PC-3 (cell line): ENCODE measurements at regions not wholly inside any gene's neighbourhood (a gene's known extent, or its start where the extent isn't known, plus 50 kb on each side); places are given as distances from the start of the nearest gene placed in this dataset.
A peak's percentile ranks its signal among the peaks of the same experiment; 100 is the strongest.

Source experiments
- ATAC-seq: fragments of 200-7000 bp; cut with Tn5 transposase; 2 replicates; pipeline ENCODE4 v1.9.1; 2020; ENCODE audit warnings: mild to moderate bottlenecking, moderate library complexity
- BruUV-seq: library from RNA; stranded (reverse); fragments of 400-500 nt; replicated peaks from 2 replicates; lab custom pipeline; 2021; lab: Mats Ljungman, UMichigan
- CTCF ChIA-PET: fragments of 300-600 bp; sonication (Branson Sonifier 250); formaldehyde crosslinking; loops from one replicate; lab custom pipeline; 2022; ENCODE audit warnings: antibody characterized with exemption; lab: Charles Lee
- POLR2A ChIA-PET: fragments of 300-600 bp; sonication (Branson Sonifier 250); formaldehyde crosslinking; loops from one replicate; lab custom pipeline; 2022; ENCODE audit warnings: antibody characterized with exemption; ENCODE audit not compliant: unreplicated experiment; lab: Charles Lee
- DNase-seq: peaks from one replicate; pipeline ENCODE4 v3.0.0-alpha.2; 2015
- H2AFZ ChIP-seq: fragments of 300-600 bp; sonication (generic); 2 replicates; pipeline ENCODE4 v1.6.0; 2016; ENCODE audit warnings: antibody characterized with exemption, low read length
- H3F3A ChIP-seq: fragments of 300-600 bp; sonication (generic); one replicate; pipeline ENCODE4 v1.6.0; 2017; ENCODE audit warnings: antibody characterized with exemption, low read length, control low read depth, mild to moderate bottlenecking; ENCODE audit not compliant: unreplicated experiment
- H3K27ac ChIP-seq: fragments of 300-600 bp; sonication (generic); 2 replicates; pipeline ENCODE4 v1.5.1; 2016; ENCODE audit warnings: mild to moderate bottlenecking, low read length
- H3K27me3 ChIP-seq: fragments of 300-600 bp; sonication (generic); 2 replicates; pipeline ENCODE4 v1.6.1; 2016; ENCODE audit warnings: low read length, mixed read lengths
- H3K36me3 ChIP-seq: fragments of 300-600 bp; sonication (generic); 2 replicates; pipeline ENCODE4 v1.6.1; 2016; ENCODE audit warnings: low read depth, mixed run types, low read length, mixed read lengths
- H3K4me1 ChIP-seq: fragments of 300-600 bp; sonication (generic); 2 replicates; pipeline ENCODE4 v1.5.1; 2016; ENCODE audit warnings: low read length; ENCODE audit not compliant: insufficient read depth
- H3K4me2 ChIP-seq: fragments of 300-600 bp; sonication (generic); 2 replicates; pipeline ENCODE4 v1.6.0; 2016; ENCODE audit warnings: low read length
- H3K4me3 ChIP-seq: fragments of 300-600 bp; sonication (generic); 2 replicates; pipeline ENCODE4 v1.5.1; 2016; ENCODE audit warnings: mild to moderate bottlenecking, low read length, mixed read lengths
- H3K79me2 ChIP-seq: fragments of 300-600 bp; sonication (generic); 2 replicates; pipeline ENCODE4 v1.6.1; 2017; ENCODE audit warnings: low read length, mixed read lengths
- H3K9ac ChIP-seq: fragments of 300-600 bp; sonication (generic); 2 replicates; pipeline ENCODE4 v1.6.0; 2016; ENCODE audit warnings: mild to moderate bottlenecking, low read length
- H3K9me2 ChIP-seq: fragments of 300-600 bp; sonication (generic); replicated peaks from 2 replicates; pipeline ENCODE4 v1.6.1; 2016; ENCODE audit warnings: mixed run types, low read length, mixed read lengths
- H3K9me3 ChIP-seq: fragments of 300-600 bp; sonication (generic); 2 replicates; pipeline ENCODE4 v1.6.1; 2016; ENCODE audit warnings: low read length, mixed read lengths
- H4K20me1 ChIP-seq: fragments of 300-600 bp; sonication (generic); 2 replicates; pipeline ENCODE4 v1.6.1; 2016; ENCODE audit warnings: low read length, mixed read lengths
- EZH2 ChIP-seq: fragments of 300-600 bp; sonication (generic); IDR thresholded peaks from one replicate; pipeline ENCODE4 v1.6.1; 2017; ENCODE audit warnings: antibody characterized with exemption, mild to moderate bottlenecking, low read length; ENCODE audit not compliant: unreplicated experiment
- EZH2phosphoT487 ChIP-seq: fragments of 300-600 bp; sonication (generic); IDR thresholded peaks from 2 replicates; pipeline ENCODE4 v1.6.1; 2018; ENCODE audit warnings: mild to moderate bottlenecking, antibody characterized with exemption, low read length, borderline replicate concordance
- intact Hi-C: fragments of 100-400 bp; cut with micrococcal nuclease; formaldehyde crosslinking; loops from 2 replicates; pipeline ENCODE4 v1.9.0; 2023
- TF ChIP-seq, protein P1 (sequence below): fragments of 300-600 bp; sonication (generic); conservative IDR thresholded peaks from 2 replicates; pipeline ENCODE4 v1.5.1; 2017; ENCODE audit warnings: antibody characterized with exemption, low read depth, mild to moderate bottlenecking, low read length

DNA sequence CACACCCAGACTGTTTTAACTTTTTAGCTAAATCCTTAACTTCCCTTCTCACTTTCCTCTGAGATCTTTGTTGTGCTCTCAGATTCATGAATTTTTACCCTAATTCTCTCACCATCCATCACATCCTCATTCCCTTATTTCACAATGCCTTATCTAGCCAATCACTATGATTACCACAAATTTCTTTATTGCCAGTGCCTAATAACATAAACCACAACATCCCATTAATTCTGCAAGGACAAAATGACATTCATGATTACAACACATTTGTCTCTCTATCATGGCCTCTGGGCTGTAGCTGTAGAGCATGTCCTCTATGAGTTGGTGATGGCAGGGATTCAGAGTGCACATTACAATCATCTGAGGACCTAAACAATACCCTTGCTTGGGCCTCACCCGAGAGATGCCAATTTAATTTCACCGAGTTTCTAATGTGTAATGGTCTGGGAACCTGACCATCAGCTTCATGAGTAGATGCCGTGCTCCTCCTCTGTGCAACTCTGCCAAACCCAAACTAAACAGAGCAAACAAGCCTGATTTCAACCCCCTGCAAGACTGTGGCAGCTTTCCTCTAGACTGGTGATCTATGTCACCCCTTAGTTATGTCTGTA is 99.3 kb downstream of the SPTSSA start:
- Histone ChIP-seq H3K4me2 (peak overlapping the region; percentile 84; the same call in 1 of the 2 replicates), H4K20me1 (no peaks in the 10 kb centered on the region), H3K36me3 (no peaks in the 10 kb centered on the region), H3K27me3 (no peaks in the 10 kb centered on the region), H2AFZ (no peak overlapping the region), H3K9me3 (no peaks in the 10 kb centered on the region), H3K4me3 (no peak overlapping the region), H3K9me2 (no peaks in the 10 kb centered on the region), H3F3A (peaks cover 7% of the 10 kb centered on the region), H3K4me1 (peaks cover 60% of the 10 kb centered on the region), H3K79me2 (no peaks in the 10 kb centered on the region), H3K9ac (no peak overlapping the region), H3K27ac (peak overlapping the region; percentile 96)
- TF ChIP-seq EZH2phosphoT487 = no peak
- TF ChIP-seq EZH2 = no peak
- TF ChIP-seq, protein P1, sequence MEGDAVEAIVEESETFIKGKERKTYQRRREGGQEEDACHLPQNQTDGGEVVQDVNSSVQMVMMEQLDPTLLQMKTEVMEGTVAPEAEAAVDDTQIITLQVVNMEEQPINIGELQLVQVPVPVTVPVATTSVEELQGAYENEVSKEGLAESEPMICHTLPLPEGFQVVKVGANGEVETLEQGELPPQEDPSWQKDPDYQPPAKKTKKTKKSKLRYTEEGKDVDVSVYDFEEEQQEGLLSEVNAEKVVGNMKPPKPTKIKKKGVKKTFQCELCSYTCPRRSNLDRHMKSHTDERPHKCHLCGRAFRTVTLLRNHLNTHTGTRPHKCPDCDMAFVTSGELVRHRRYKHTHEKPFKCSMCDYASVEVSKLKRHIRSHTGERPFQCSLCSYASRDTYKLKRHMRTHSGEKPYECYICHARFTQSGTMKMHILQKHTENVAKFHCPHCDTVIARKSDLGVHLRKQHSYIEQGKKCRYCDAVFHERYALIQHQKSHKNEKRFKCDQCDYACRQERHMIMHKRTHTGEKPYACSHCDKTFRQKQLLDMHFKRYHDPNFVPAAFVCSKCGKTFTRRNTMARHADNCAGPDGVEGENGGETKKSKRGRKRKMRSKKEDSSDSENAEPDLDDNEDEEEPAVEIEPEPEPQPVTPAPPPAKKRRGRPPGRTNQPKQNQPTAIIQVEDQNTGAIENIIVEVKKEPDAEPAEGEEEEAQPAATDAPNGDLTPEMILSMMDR = no peak
- ChIA-PET CTCF (no interaction called here), POLR2A (interaction anchor here (0.6 to 1.6 kb wide), 2 partner anchors 14 to 31 kb away, joined by 3 to 9 read pairs; no protein-coding TSS in a partner anchor)
- intact Hi-C loops = no loop called here
- no TSS peak for BruUV-seq
- no peak for DNase-seq
- ATAC-seq = no peak

DNA sequence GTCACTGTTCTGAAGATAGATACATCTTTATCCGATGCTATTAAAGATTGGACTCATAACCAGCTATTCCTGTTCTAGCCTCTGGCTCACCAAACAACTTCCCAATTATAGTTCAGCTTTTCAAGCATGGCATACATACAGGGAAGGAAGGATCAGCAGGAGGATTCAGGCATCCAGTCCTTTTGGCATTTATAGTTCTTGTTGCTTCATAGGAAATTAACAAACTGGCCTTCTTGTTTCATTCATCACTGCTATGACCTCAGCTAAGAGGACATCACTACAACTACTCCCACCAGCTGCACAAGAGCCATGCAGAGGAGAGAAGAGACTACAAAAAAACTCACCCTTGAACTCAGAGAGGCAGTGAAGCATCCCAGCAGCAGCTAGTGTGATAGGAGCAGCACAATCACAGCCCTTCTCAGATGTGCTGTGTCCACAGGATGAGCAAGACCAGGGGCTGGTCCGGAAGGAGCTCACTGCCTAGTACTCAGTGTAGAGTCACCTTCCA is 100.5 kb downstream of the SPTSSA start:
- Histone ChIP-seq H2AFZ (peak overlapping the region; percentile 25), H3K4me1 (peaks cover 59% of the 10 kb centered on the region), H3K4me2 (peak overlapping the region; percentile 57), H3K9me2 (no peaks in the 10 kb centered on the region), H3F3A (peaks cover 7% of the 10 kb centered on the region), H3K4me3 (no peak overlapping the region), H3K9me3 (no peaks in the 10 kb centered on the region), H4K20me1 (no peaks in the 10 kb centered on the region), H3K36me3 (no peaks in the 10 kb centered on the region), H3K9ac (peak overlapping the region; percentile 23), H3K27me3 (no peaks in the 10 kb centered on the region), H3K27ac (peak overlapping the region; percentile 96), H3K79me2 (no peaks in the 10 kb centered on the region)
- DNase-seq (peak; percentile 74), ATAC-seq (peak; percentile 76)
- ChIA-PET POLR2A (interaction anchor here (0.6 kb wide), 2 partner anchors 136 to 1852 kb away, joined by 3 to 5 read pairs; no protein-coding TSS in a partner anchor), CTCF (interaction anchor here (0.6 kb wide), 1 partner anchor 37 kb away, joined by 3 read pairs; no protein-coding TSS in a partner anchor)
- BruUV-seq = TSS peak; percentile 43
- intact Hi-C loops = no loop called here
- TF ChIP-seq EZH2 (no peak), EZH2phosphoT487 (no peak)
- TF ChIP-seq, protein P1 = no peak
